IMR-90 (cell line): ENCODE measurements at regions not wholly inside any gene's neighbourhood (a gene's known extent, or its start where the extent isn't known, plus 50 kb on each side); places are given as distances from the start of the nearest gene placed in this dataset.

ENCODE experiments used
- ATAC-seq: fragments of 200-7000 bp; cut with Tn5 transposase; 2 replicates; pipeline ENCODE4 v1.9.1; 2020; ENCODE audit warnings: low read depth, mild to moderate bottlenecking, moderate library complexity
- BruUV-seq: library from RNA; stranded (reverse); fragments of 400-500 nt; replicated peaks from 2 replicates; lab custom pipeline; 2021; lab: Mats Ljungman, UMichigan
- CTCF ChIA-PET: fragments of 300-600 bp; formaldehyde crosslinking; extraction: SDS; loops from one replicate; lab custom pipeline; 2021; ENCODE audit warnings: antibody characterized with exemption; lab: Yijun Ruan, JAX
- POLR2A ChIA-PET: fragments of 300-600 bp; sonication (Branson Sonifier 250); formaldehyde crosslinking; loops from one replicate; lab custom pipeline; 2022; ENCODE audit warnings: antibody characterized with exemption; ENCODE audit not compliant: unreplicated experiment; lab: Charles Lee
- DNase-seq: peaks from one replicate; pipeline ENCODE4 v3.0.0; 2013
- H2AFZ ChIP-seq: replicated peaks from 2 replicates; pipeline ENCODE3; 2013; ENCODE audit warnings: low read length, mild to moderate bottlenecking; ENCODE audit not compliant: poor library complexity
- H2AK5ac ChIP-seq: 2 replicates; pipeline ENCODE4 v1.6.1; 2013; ENCODE audit warnings: low read depth, low read length, inconsistent platforms
- H2AK9ac ChIP-seq: replicated peaks from 2 replicates; pipeline ENCODE3; 2013; ENCODE audit warnings: mild to moderate bottlenecking, low read depth, low read length, moderate library complexity; ENCODE audit not compliant: poor library complexity
- H2BK120ac ChIP-seq: 2 replicates; pipeline ENCODE4 v1.6.1; 2013; ENCODE audit warnings: low read depth, low read length, inconsistent platforms
- H2BK15ac ChIP-seq: 3 replicates; pipeline ENCODE4 v1.6.1; 2013; ENCODE audit warnings: low read depth, low read length, inconsistent platforms
- H2BK20ac ChIP-seq: 2 replicates; pipeline ENCODE4 v1.6.1; 2013; ENCODE audit warnings: low read depth, mild to moderate bottlenecking, inconsistent platforms, low read length, moderate library complexity
- H2BK5ac ChIP-seq: 2 replicates; pipeline ENCODE4 v1.6.1; 2013; ENCODE audit warnings: mild to moderate bottlenecking, low read depth, low read length, inconsistent platforms; ENCODE audit not compliant: poor library complexity, severe bottlenecking
- H3K14ac ChIP-seq: replicated peaks from 2 replicates; pipeline ENCODE4 v1.6.1; 2013; ENCODE audit warnings: low read depth, low read length, inconsistent platforms
- H3K18ac ChIP-seq: 2 replicates; pipeline ENCODE4 v1.6.1; 2013; ENCODE audit warnings: low read depth, low read length, control low read depth
- H3K23ac ChIP-seq: 2 replicates; pipeline ENCODE4 v1.6.1; 2013; ENCODE audit warnings: low read depth, low read length, inconsistent platforms
- H3K27ac ChIP-seq: 2 replicates; pipeline ENCODE4 v1.5.1; 2013; ENCODE audit warnings: mild to moderate bottlenecking, control low read depth, low read length; ENCODE audit not compliant: insufficient read depth
- H3K27me3 ChIP-seq: 2 replicates; pipeline ENCODE4 v1.6.1; 2013; ENCODE audit warnings: low read length; ENCODE audit not compliant: control insufficient read depth, insufficient read depth
- H3K36me3 ChIP-seq: 2 replicates; pipeline ENCODE4 v1.6.1; 2013; ENCODE audit warnings: low read length, mixed read lengths; ENCODE audit not compliant: control insufficient read depth, insufficient read depth
- H3K4ac ChIP-seq: 2 replicates; pipeline ENCODE4 v1.6.1; 2013; ENCODE audit warnings: low read depth, low read length, inconsistent platforms
- H3K4me1 ChIP-seq: 2 replicates; pipeline ENCODE4 v1.6.1; 2013; ENCODE audit warnings: low read length, mixed read lengths; ENCODE audit not compliant: control insufficient read depth, insufficient read depth
- H3K4me2 ChIP-seq: 2 replicates; pipeline ENCODE4 v1.6.1; 2013; ENCODE audit warnings: low read depth, mild to moderate bottlenecking, control low read depth, low read length, moderate library complexity
- H3K4me3 ChIP-seq: 2 replicates; pipeline ENCODE4 v1.5.1; 2013; ENCODE audit warnings: low read depth, mild to moderate bottlenecking, control low read depth, low read length, moderate library complexity; ENCODE audit not compliant: insufficient read depth
- H3K56ac ChIP-seq: 2 replicates; pipeline ENCODE4 v1.6.1; 2013; ENCODE audit warnings: low read length, inconsistent platforms; ENCODE audit not compliant: insufficient read depth; ENCODE audit errors: extremely low read depth
- H3K79me1 ChIP-seq, 2 experiments: 2 replicates each; pipeline ENCODE4 v1.6.1; 2013; ENCODE audit warnings: low read length in 2 of 2, inconsistent platforms in 1 of 2, low read depth in 1 of 2
- H3K9ac ChIP-seq: 2 replicates; pipeline ENCODE4 v1.6.1; 2013; ENCODE audit warnings: low read depth, low read length, control low read depth
- H3K9me1 ChIP-seq: 2 replicates; pipeline ENCODE4 v1.6.1; 2013; ENCODE audit warnings: low read length, inconsistent platforms; ENCODE audit not compliant: insufficient read depth
- H3K9me3 ChIP-seq: 2 replicates; pipeline ENCODE4 v1.6.1; 2013; ENCODE audit warnings: low read length; ENCODE audit not compliant: control insufficient read depth, insufficient read depth
- H4K20me1 ChIP-seq: 2 replicates; pipeline ENCODE4 v1.6.1; 2013; ENCODE audit warnings: low read length, inconsistent platforms; ENCODE audit not compliant: insufficient read depth
- H4K5ac ChIP-seq: 2 replicates; pipeline ENCODE4 v1.6.1; 2013; ENCODE audit warnings: mild to moderate bottlenecking, low read depth, low read length, control low read depth
- H4K8ac ChIP-seq, 2 experiments: 2 replicates each; pipeline ENCODE4 v1.6.1; 2013; ENCODE audit warnings: low read depth in 2 of 2, low read length in 2 of 2, control low read depth in 1 of 2, inconsistent platforms in 1 of 2
- H4K91ac ChIP-seq: 2 replicates; pipeline ENCODE4 v1.6.1; 2013; ENCODE audit warnings: low read depth, low read length, inconsistent platforms; ENCODE audit not compliant: insufficient read depth
- BHLHE40 ChIP-seq: fragments of 150-350 bp; IDR thresholded peaks from 2 replicates; pipeline ENCODE4 v1.6.1; 2016; ENCODE audit warnings: mild to moderate bottlenecking, low read depth, low read length
- CEBPB ChIP-seq: IDR thresholded peaks from 2 replicates; pipeline ENCODE4 v1.6.1; 2012; ENCODE audit warnings: low read depth, low read length, improper control_type of control experiment
- FOS ChIP-seq: fragments of 150-350 bp; IDR thresholded peaks from 2 replicates; pipeline ENCODE4 v1.6.1; 2016; ENCODE audit warnings: low read depth, low read length
- MAFK ChIP-seq: IDR thresholded peaks from 2 replicates; pipeline ENCODE4 v1.6.1; 2012; ENCODE audit warnings: low read depth, low read length, improper control_type of control experiment
- MAZ ChIP-seq: IDR thresholded peaks from 2 replicates; pipeline ENCODE4 v1.6.1; 2012; ENCODE audit warnings: low read depth, mild to moderate bottlenecking, low read length, improper control_type of control experiment, moderate library complexity, borderline replicate concordance
- MXI1 ChIP-seq: IDR thresholded peaks from 2 replicates; pipeline ENCODE4 v1.6.1; 2012; ENCODE audit warnings: low read depth, mild to moderate bottlenecking, low read length, moderate library complexity, borderline replicate concordance
- NFE2L2 ChIP-seq: fragments of 150-350 bp; IDR thresholded peaks from 2 replicates; pipeline ENCODE4 v1.6.1; 2016; ENCODE audit warnings: low read depth, mild to moderate bottlenecking, low read length
- POLR2A ChIP-seq: IDR thresholded peaks from 2 replicates; pipeline ENCODE4 v1.6.1; 2012; ENCODE audit warnings: mild to moderate bottlenecking, low read depth, low read length
- RAD21 ChIP-seq: IDR thresholded peaks from 2 replicates; pipeline ENCODE4 v1.6.1; 2012; ENCODE audit warnings: low read length, improper control_type of control experiment
- RCOR1 ChIP-seq: IDR thresholded peaks from 2 replicates; pipeline ENCODE4 v1.6.1; 2012; ENCODE audit warnings: mild to moderate bottlenecking, low read length, improper control_type of control experiment; ENCODE audit not compliant: insufficient replicate concordance
- RFX5 ChIP-seq: IDR thresholded peaks from 2 replicates; pipeline ENCODE4 v1.8.0; 2012; ENCODE audit warnings: low read depth, mild to moderate bottlenecking, low read length, moderate library complexity
- SMC3 ChIP-seq: fragments of 150-350 bp; IDR thresholded peaks from 2 replicates; pipeline ENCODE4 v1.6.1; 2016; ENCODE audit warnings: low read depth, mild to moderate bottlenecking, antibody characterized with exemption, low read length, moderate library complexity
- WGBS, 2 experiments: methylation state at CpG; one replicate each; pipeline versions ENCODE4 v1.1.5 to v1.1.7; 2013; ENCODE audit warnings: missing lambda C conversion rate in 2 of 2; ENCODE audit not compliant: insufficient read length in 1 of 2; ENCODE audit errors: extremely low coverage in 2 of 2; 5-methylcytosine and 5-hydroxymethylcytosine counted together
- dilution Hi-C: fragments of 300-500 bp; cut with HindIII; formaldehyde crosslinking; loops from one replicate; pipeline ENCODE4 v1.14.3; 2018; ENCODE audit warnings: low sequenced_read_pairs; ENCODE audit not compliant: unreplicated experiment
- in situ Hi-C: fragments of 300-500 bp; cut with MboI; formaldehyde crosslinking; loops from 3 replicates; pipeline ENCODE4 v1.14.3; 2019; ENCODE audit warnings: low sequenced_read_pairs, inconsistent platforms, mixed read lengths
- intact Hi-C: fragments of 100-400 bp; cut with micrococcal nuclease; formaldehyde crosslinking; loops from 2 replicates; pipeline ENCODE4 v1.10.0; 2022
- TF ChIP-seq, protein P1 (sequence below): fragments of 150-350 bp; IDR thresholded peaks from 2 replicates; pipeline ENCODE4 v1.6.1; 2016; ENCODE audit warnings: low read depth, mild to moderate bottlenecking, low read length, moderate library complexity, borderline replicate concordance
- TF ChIP-seq, protein P2 (sequence below): conservative IDR thresholded peaks from 2 replicates; pipeline ENCODE4 v1.5.1; 2012; ENCODE audit warnings: mild to moderate bottlenecking, low read depth, low read length, improper control_type of control experiment
- TF ChIP-seq, protein P3 (sequence below): fragments of 150-350 bp; IDR thresholded peaks from 2 replicates; pipeline ENCODE4 v1.6.1; 2017; ENCODE audit warnings: mild to moderate bottlenecking, antibody characterized with exemption, low read length, low read depth

GRCh38 chr7:27032839-27033238 lies 63.0 kb downstream of the HOXA1 start:
- Histone ChIP-seq H3K4me2 (no peak overlapping the region), H3K36me3 (no peaks in the 10 kb centered on the region), H3K56ac (no peak overlapping the region), H2BK15ac (no peak overlapping the region), H2BK20ac (no peak overlapping the region), H3K79me1 (no peaks in the 10 kb centered on the region), H4K5ac (no peak overlapping the region), H4K91ac (no peak overlapping the region), H3K27me3 (no peaks in the 10 kb centered on the region), H2BK5ac (no peak overlapping the region), H3K18ac (no peak overlapping the region), H3K9me3 (no peaks in the 10 kb centered on the region), H3K9me1 (no peaks in the 10 kb centered on the region), H2AK5ac (no peak overlapping the region), H3K9ac (no peak overlapping the region), H3K4me1 (peaks cover 2% of the 10 kb centered on the region; the same call in 1 of the 2 replicates), H2BK120ac (no peak overlapping the region), H3K27ac (no peak overlapping the region), H2AFZ (no peak overlapping the region), H3K14ac (no peak overlapping the region), H4K20me1 (no peaks in the 10 kb centered on the region), H4K8ac (no peak overlapping the region), H3K23ac (no peak overlapping the region), H3K4ac (no peak overlapping the region), H3K4me3 (no peak overlapping the region), H2AK9ac (no peak overlapping the region)
- no CpG with 5 or more reads among the region's 1 CpG for WGBS, 2 experiments
- DNase-seq (peak; percentile 13), ATAC-seq (no peak)
- POLR2A ChIA-PET = no interaction called here
- dilution Hi-C loops = no loop called here
- in situ Hi-C loops = no loop called here
- TF ChIP-seq RCOR1 = no peak
- no peak for TF ChIP-seq BHLHE40
- TF ChIP-seq, protein P1, sequence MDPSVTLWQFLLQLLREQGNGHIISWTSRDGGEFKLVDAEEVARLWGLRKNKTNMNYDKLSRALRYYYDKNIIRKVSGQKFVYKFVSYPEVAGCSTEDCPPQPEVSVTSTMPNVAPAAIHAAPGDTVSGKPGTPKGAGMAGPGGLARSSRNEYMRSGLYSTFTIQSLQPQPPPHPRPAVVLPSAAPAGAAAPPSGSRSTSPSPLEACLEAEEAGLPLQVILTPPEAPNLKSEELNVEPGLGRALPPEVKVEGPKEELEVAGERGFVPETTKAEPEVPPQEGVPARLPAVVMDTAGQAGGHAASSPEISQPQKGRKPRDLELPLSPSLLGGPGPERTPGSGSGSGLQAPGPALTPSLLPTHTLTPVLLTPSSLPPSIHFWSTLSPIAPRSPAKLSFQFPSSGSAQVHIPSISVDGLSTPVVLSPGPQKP = no peak
- TF ChIP-seq, protein P2, sequence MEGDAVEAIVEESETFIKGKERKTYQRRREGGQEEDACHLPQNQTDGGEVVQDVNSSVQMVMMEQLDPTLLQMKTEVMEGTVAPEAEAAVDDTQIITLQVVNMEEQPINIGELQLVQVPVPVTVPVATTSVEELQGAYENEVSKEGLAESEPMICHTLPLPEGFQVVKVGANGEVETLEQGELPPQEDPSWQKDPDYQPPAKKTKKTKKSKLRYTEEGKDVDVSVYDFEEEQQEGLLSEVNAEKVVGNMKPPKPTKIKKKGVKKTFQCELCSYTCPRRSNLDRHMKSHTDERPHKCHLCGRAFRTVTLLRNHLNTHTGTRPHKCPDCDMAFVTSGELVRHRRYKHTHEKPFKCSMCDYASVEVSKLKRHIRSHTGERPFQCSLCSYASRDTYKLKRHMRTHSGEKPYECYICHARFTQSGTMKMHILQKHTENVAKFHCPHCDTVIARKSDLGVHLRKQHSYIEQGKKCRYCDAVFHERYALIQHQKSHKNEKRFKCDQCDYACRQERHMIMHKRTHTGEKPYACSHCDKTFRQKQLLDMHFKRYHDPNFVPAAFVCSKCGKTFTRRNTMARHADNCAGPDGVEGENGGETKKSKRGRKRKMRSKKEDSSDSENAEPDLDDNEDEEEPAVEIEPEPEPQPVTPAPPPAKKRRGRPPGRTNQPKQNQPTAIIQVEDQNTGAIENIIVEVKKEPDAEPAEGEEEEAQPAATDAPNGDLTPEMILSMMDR = no peak
- TF ChIP-seq RAD21 = no peak
- no peak for TF ChIP-seq SMC3
- no peak for TF ChIP-seq RFX5
- no peak for TF ChIP-seq MAZ
- TF ChIP-seq, protein P3, sequence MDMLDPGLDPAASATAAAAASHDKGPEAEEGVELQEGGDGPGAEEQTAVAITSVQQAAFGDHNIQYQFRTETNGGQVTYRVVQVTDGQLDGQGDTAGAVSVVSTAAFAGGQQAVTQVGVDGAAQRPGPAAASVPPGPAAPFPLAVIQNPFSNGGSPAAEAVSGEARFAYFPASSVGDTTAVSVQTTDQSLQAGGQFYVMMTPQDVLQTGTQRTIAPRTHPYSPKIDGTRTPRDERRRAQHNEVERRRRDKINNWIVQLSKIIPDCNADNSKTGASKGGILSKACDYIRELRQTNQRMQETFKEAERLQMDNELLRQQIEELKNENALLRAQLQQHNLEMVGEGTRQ = no peak
- TF ChIP-seq NFE2L2 = no peak
- no peak for TF ChIP-seq MXI1
- TF ChIP-seq CEBPB = no peak
- TF ChIP-seq FOS = no peak
- TF ChIP-seq MAFK = no peak
- TF ChIP-seq POLR2A = no peak
- CTCF ChIA-PET = no interaction called here
- BruUV-seq = no TSS peak
- intact Hi-C loops = loop anchor here (5.0 kb wide), 1 partner anchor 99 kb away; the partner anchor contains the start of gene HOXA4
